Activated T-cell treated with anti-CD3 and anti-CD28 coated beads, Interleukin-2, amount 50 U/mL, for 4 hours (primary cell): ENCODE measurements at regions not wholly inside any gene's neighbourhood (a gene's known extent, or its start where the extent isn't known, plus 50 kb on each side); places are given as distances from the start of the nearest gene placed in this dataset.
"Not testable (repeated sequence)": the region's sequence is repeated elsewhere in the genome, so short reads cannot be mapped to it uniquely, and the experiment has no call there.

Experiments used
- ATAC-seq, 2 donors: fragments of 200-7000 bp; cut with Tn5 transposase; one replicate each; pipeline ENCODE4 v1.10.0; 2021
- DNase-seq: peaks from one replicate; pipeline ENCODE4 v3.0.0-alpha.2; 2020
- H3K27me3 Mint-ChIP-seq: one replicate; pipeline ENCODE4 v1.8.0; 2021; ENCODE audit warnings: low read depth, mixed read lengths
- H3K36me3 Mint-ChIP-seq: one replicate; pipeline ENCODE4 v1.8.0; 2022; ENCODE audit warnings: mixed read lengths; ENCODE audit not compliant: insufficient read depth
- H3K4me1 Mint-ChIP-seq: one replicate; pipeline ENCODE4 v1.8.0; 2021; ENCODE audit warnings: low read depth, mixed read lengths
- H3K4me3 Mint-ChIP-seq: one replicate; pipeline ENCODE4 v1.8.0; 2021; ENCODE audit warnings: mild to moderate bottlenecking, moderate library complexity, mixed read lengths
- H3K9me3 Mint-ChIP-seq: one replicate; pipeline ENCODE4 v1.8.0; 2021; ENCODE audit warnings: mixed read lengths

GRCh38 chr6:8846680-8847079 is 411.3 kb upstream of the SLC35B3 start:
- not testable (repeated sequence) for ATAC-seq, H3K27me3 Mint-ChIP-seq, H3K36me3 Mint-ChIP-seq, H3K4me3 Mint-ChIP-seq, H3K4me1 Mint-ChIP-seq, DNase-seq
- peaks cover 11% of the 10 kb centered on the region for H3K9me3 Mint-ChIP-seq

DNA sequence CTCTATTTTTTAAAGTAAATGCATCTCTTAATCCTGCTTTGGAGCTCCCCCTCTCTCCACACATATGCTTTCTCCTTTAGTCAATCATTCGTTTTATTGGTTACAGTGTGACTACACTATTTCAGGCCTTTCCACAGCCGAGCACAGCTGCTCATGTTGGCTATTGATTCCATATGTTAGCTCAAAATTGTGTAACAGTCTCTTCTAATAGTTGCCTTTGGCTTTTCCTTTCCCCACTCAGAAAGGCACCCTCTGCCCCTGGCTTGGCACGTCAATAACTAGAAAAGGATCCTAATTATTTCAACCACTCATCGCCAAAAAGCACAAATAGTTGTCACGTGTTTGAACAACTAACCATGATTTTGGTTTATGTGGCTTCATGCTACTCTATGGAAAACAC is 410.3 kb upstream of the SLC35B3 start:
- Mint-ChIP-seq H3K36me3 (no peaks in the 10 kb centered on the region), H3K9me3 (peaks cover 11% of the 10 kb centered on the region), H3K4me1 (no peaks in the 10 kb centered on the region), H3K27me3 (no peaks in the 10 kb centered on the region), H3K4me3 (no peak overlapping the region)
- DNase-seq (no peak), ATAC-seq (no peak)

GRCh38 chr6:8844968-8845367 is 409.6 kb upstream of the SLC35B3 start:
- DNase-seq, result no peak
- Mint-ChIP-seq H3K4me1 (no peaks in the 10 kb centered on the region), H3K27me3 (no peaks in the 10 kb centered on the region), H3K4me3 (no peak overlapping the region), H3K36me3 (no peaks in the 10 kb centered on the region), H3K9me3 (peaks cover 9% of the 10 kb centered on the region)
- no peak for ATAC-seq

DNA sequence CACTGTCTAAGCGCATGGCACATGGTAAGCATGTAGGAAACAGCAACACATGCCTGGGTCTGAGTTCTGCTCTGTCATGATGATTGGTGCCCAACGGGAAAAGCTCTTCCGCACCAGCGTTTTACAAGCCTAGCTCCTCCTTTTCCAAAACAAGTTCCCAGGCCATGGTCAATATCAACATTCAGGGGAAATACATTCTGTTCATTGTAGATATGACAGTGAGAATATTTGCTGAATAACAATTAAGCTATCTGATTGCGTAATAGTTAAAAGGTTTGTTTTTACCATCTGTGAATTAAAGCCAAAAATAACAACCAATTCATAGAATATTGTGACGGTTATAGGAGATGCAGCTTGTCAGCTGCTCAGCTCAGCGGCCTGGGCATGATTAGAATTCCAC is 404.3 kb upstream of the SLC35B3 start:
- ATAC-seq, result no peak

GRCh38 chr6:8837343-8837742 is 402.0 kb upstream of the SLC35B3 start:
- no peaks in the 10 kb centered on the region for H3K4me1 Mint-ChIP-seq
- DNase-seq (no peak), ATAC-seq (no peak)
- H3K4me3 Mint-ChIP-seq, result no peak overlapping the region
- H3K9me3 Mint-ChIP-seq, result peaks cover 5% of the 10 kb centered on the region
- H3K27me3 Mint-ChIP-seq, result no peaks in the 10 kb centered on the region
- H3K36me3 Mint-ChIP-seq, result no peaks in the 10 kb centered on the region

More for the DNA sequence above, 404.3 kb upstream of the SLC35B3 start:
- no peak for DNase-seq
- Mint-ChIP-seq H3K27me3 (no peaks in the 10 kb centered on the region), H3K4me1 (no peaks in the 10 kb centered on the region), H3K36me3 (no peaks in the 10 kb centered on the region), H3K9me3 (peaks cover 5% of the 10 kb centered on the region), H3K4me3 (no peak overlapping the region)

GRCh38 chr6:8832695-8833094 is 397.4 kb upstream of the SLC35B3 start:
- not testable (repeated sequence) for H3K36me3 Mint-ChIP-seq, ATAC-seq, H3K9me3 Mint-ChIP-seq, DNase-seq, H3K27me3 Mint-ChIP-seq, H3K4me3 Mint-ChIP-seq, H3K4me1 Mint-ChIP-seq

- no peaks in the 10 kb centered on the region for H3K27me3 Mint-ChIP-seq
These were observed 396.2 kb upstream of the SLC35B3 start for GRCh38 chr6:8831366-8832152.

GRCh38 chr6:8830794-8831193 is 395.4 kb upstream of the SLC35B3 start:
- no peak overlapping the region for H3K4me3 Mint-ChIP-seq
- no peaks in the 10 kb centered on the region for H3K36me3 Mint-ChIP-seq
- ATAC-seq (no peak), DNase-seq (no peak)
- no peaks in the 10 kb centered on the region for H3K4me1 Mint-ChIP-seq
- H3K27me3 Mint-ChIP-seq, result no peaks in the 10 kb centered on the region
- H3K9me3 Mint-ChIP-seq, result peaks cover 6% of the 10 kb centered on the region

More at GRCh38 chr6:8831366-8832152, 396.2 kb upstream of the SLC35B3 start:
- Mint-ChIP-seq H3K36me3 (no peaks in the 10 kb centered on the region), H3K4me1 (no peaks in the 10 kb centered on the region), H3K9me3 (peaks cover 2% of the 10 kb centered on the region), H3K4me3 (no peak overlapping the region)
- ATAC-seq (no peak), DNase-seq (no peak)

GRCh38 chr6:8829796-8830195 is 394.5 kb upstream of the SLC35B3 start:
- no peaks in the 10 kb centered on the region for H3K36me3 Mint-ChIP-seq
- ATAC-seq, result no peak
- peaks cover 6% of the 10 kb centered on the region for H3K9me3 Mint-ChIP-seq
- no peaks in the 10 kb centered on the region for H3K4me1 Mint-ChIP-seq
- no peak overlapping the region for H3K4me3 Mint-ChIP-seq
- no peaks in the 10 kb centered on the region for H3K27me3 Mint-ChIP-seq
- no peak for DNase-seq

GRCh38 chr6:8829296-8829695 is 394.0 kb upstream of the SLC35B3 start:
- H3K4me3 Mint-ChIP-seq, result no peak overlapping the region
- no peaks in the 10 kb centered on the region for H3K4me1 Mint-ChIP-seq
- no peaks in the 10 kb centered on the region for H3K36me3 Mint-ChIP-seq
- DNase-seq (no peak), ATAC-seq (no peak)
- peaks cover 6% of the 10 kb centered on the region for H3K9me3 Mint-ChIP-seq
- no peaks in the 10 kb centered on the region for H3K27me3 Mint-ChIP-seq

DNA sequence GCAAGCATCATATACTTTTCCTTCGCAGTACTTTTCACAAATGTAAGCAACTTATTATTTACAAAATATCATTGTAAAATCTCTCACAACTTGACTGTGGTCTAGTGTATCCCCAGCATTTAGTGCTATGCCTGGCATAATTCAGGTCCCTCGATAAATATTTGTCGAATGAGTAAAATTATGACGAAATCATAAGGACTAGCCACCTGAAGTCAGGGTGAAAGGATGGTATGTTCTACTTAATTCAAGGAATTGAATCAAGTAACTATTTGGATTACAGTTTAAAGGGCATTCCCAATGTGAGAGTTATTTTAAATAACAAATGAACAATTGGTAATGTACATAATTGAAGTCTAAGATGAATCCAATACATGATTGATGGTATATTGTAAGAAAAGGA is 393.0 kb upstream of the SLC35B3 start:
- Mint-ChIP-seq H3K4me3 (no peak overlapping the region), H3K4me1 (no peaks in the 10 kb centered on the region), H3K36me3 (no peaks in the 10 kb centered on the region), H3K27me3 (no peaks in the 10 kb centered on the region), H3K9me3 (peaks cover 6% of the 10 kb centered on the region)
- ATAC-seq, result no peak
- no peak for DNase-seq

GRCh38 chr6:8825726-8826125 is 390.4 kb upstream of the SLC35B3 start:
- H3K27me3 Mint-ChIP-seq, result no peaks in the 10 kb centered on the region
- no peaks in the 10 kb centered on the region for H3K4me1 Mint-ChIP-seq
- no peak for ATAC-seq
- H3K4me3 Mint-ChIP-seq, result no peak overlapping the region
- no peaks in the 10 kb centered on the region for H3K36me3 Mint-ChIP-seq
- no peak for DNase-seq
- H3K9me3 Mint-ChIP-seq, result peaks cover 6% of the 10 kb centered on the region

DNA sequence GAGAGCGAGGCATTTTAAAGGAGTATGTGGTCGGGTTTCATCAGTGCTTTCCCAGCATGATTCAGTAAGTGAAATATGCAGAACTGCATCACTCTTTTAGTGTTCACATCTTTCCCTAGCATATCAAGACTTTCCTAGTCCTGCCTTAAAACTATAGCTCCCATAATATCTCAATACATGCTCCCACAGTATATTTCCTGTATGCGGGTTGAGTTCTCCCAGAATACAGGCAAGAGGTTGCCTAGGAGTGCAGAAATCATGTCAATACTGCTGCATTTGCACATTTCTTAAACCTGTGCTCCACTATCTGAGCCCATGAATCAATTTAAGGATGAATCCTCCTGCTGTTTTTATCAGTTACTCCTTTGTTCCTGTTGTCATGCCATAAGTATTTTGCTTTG is 386.6 kb upstream of the SLC35B3 start:
- no peaks in the 10 kb centered on the region for H3K36me3 Mint-ChIP-seq
- H3K4me3 Mint-ChIP-seq, result no peak overlapping the region
- no peak for DNase-seq
- ATAC-seq, result no peak
- peaks cover 1% of the 10 kb centered on the region for H3K27me3 Mint-ChIP-seq
- H3K9me3 Mint-ChIP-seq, result peaks cover 9% of the 10 kb centered on the region
- no peaks in the 10 kb centered on the region for H3K4me1 Mint-ChIP-seq

DNA sequence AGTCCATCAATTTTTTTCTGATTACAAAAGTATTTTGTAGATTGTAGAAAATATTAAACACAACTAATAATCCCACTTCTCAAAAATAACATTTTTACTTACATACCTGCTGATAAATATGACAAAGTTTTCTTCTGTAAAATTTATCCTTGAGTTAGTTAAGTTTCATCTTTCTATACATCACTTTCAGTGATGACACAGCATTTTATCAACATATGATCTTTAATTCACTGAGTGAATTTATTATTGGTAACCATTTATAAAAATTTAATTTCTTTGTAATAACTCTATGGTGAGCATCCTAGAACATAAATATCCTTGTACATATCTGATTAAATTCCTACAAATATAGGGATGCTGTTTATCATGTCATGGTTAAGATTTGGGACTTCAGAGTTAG is 385.0 kb upstream of the SLC35B3 start:
- H3K27me3 Mint-ChIP-seq, result peaks cover 1% of the 10 kb centered on the region
- ATAC-seq (no peak), DNase-seq (no peak)
- H3K4me3 Mint-ChIP-seq, result no peak overlapping the region
- no peaks in the 10 kb centered on the region for H3K4me1 Mint-ChIP-seq
- H3K9me3 Mint-ChIP-seq, result peaks cover 3% of the 10 kb centered on the region
- H3K36me3 Mint-ChIP-seq, result no peaks in the 10 kb centered on the region

DNA sequence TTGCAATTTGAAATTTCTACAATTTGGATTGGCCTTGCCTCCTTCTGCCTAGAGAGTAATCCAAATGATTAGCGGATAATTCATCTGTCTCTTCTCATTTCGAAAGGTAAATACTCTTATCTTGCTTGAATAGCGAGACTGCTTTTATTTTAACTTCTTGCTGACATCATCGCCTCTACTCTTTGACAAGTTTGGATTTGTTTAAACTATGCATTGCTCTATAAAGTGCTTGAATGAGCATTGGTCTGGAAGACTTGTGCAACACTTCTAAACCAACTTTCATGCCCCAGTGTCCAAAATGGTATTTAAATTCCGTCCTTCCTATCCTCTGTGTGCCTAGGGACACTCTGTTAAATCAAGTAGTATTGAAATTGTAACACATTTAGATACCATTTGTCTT is 384.1 kb upstream of the SLC35B3 start:
- Mint-ChIP-seq H3K4me1 (no peaks in the 10 kb centered on the region), H3K27me3 (peaks cover 1% of the 10 kb centered on the region), H3K4me3 (no peak overlapping the region), H3K36me3 (no peaks in the 10 kb centered on the region), H3K9me3 (peaks cover 3% of the 10 kb centered on the region)
- DNase-seq, result no peak
- ATAC-seq, result no peak
